Fibroblast of lung (primary cell): ENCODE measurements at regions not wholly inside any gene's neighbourhood (a gene's known extent, or its start where the extent isn't known, plus 50 kb on each side); places are given as distances from the start of the nearest gene placed in this dataset.

Experiments used
- CTCF ChIP-seq, 2 donors: IDR thresholded peaks in 1 of 2; conservative IDR thresholded peaks in 1 of 2; 1 replicate in 1 of 2; 2 replicates in 1 of 2; pipeline ENCODE4 v1.5.1; 2011 to 2012; ENCODE audit warnings: low read length in 2 of 2, control low read depth in 1 of 2, inconsistent platforms in 1 of 2, low read depth in 1 of 2, mild to moderate bottlenecking in 1 of 2
- EZH2 ChIP-seq: IDR thresholded peaks from 2 replicates; pipeline ENCODE4 v1.5.1; 2012; ENCODE audit warnings: low read length, control low read depth, mild to moderate bottlenecking; ENCODE audit errors: missing control alignments

GRCh38 chr13:89988206-89988605, 1359.3 kb upstream of the MIR17HG start:
- TF ChIP-seq EZH2, result no peak
- TF ChIP-seq CTCF (conservative IDR thresholded peaks at IDR 0.05 in 1 of 2, IDR thresholded peaks at IDR 0.05 in 1 of 2; ENCODE audit: low read depth in 1 of 2, low read length in 2 of 2), result no peak
